RPMI8226 (cell line): ENCODE measurements at regions not wholly inside any gene's neighbourhood (a gene's known extent, or its start where the extent isn't known, plus 50 kb on each side); places are given as distances from the start of the nearest gene placed in this dataset.
"Not testable (repeated sequence)": the region's sequence is repeated elsewhere in the genome, so short reads cannot be mapped to it uniquely, and the experiment has no call there.

Experiments used
- DNase-seq: peaks from one replicate; pipeline ENCODE4 v3.0.0-alpha.2; 2015

- DNase-seq: no peak
Observed at GRCh38 chr21:34272321-34272720, 91.5 kb upstream of the KCNE2 start.

DNA sequence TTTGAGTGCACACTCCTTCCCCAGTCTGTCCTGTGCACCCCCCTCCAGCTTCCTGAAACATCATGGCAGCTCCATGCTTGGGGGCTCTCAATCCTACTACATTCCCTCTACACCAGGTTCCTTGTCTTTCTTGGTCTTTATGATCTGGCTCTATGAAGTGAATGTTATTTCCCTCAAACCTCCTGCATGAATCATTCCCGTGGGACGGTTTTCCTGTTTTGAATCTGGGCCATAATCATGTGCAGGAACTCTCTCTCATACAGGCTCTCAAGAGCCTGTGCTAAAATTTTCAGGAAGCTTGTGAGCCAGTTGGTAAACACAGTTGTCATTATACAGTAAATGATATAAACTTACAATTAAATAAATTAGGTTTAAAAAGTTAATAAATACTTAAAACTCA is 89.8 kb upstream of the KCNE2 start:
- no peak for DNase-seq

DNA sequence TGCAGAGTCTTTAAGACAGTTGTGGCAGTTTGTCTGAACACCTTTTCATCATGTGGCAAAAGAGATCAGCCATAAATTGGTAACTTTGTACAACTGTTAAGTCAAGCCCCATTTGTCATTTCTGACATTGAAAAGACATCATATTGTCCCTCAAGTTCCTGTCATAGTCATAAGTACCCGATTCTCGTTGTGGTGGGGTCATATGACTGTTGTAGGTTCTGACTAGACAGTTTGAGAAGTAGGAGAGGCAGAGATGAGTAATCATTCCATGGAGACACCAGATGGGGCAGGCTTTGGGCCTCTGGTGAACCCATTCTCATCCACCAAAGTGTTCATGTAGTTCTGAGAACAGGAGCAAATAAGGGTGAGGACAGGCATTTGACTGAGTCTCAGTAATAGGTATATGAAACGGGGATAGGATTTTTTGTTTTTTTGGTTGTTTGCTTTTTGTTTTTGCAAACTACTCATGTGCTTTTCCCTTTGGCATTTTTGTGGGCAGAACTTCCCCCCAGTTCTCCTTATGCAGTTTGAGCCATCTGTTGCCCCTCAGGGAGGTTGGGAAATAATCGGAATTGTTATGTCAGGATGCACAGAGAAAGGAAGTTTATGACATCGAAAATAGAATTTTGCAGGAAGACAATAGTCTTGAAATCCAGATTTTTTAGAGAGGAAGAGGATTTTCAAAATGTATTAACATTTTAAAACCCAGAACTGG is 86.9 kb upstream of the KCNE2 start:
- no peak for DNase-seq

GRCh38 chr21:34278451-34278850 is 85.4 kb upstream of the KCNE2 start:
- DNase-seq: no peak

- no peak for DNase-seq
Observed at GRCh38 chr21:34279285-34279684, 84.5 kb upstream of the KCNE2 start.

- no peak for DNase-seq
Observed at GRCh38 chr21:34279883-34280282, 83.9 kb upstream of the KCNE2 start.

GRCh38 chr21:34280389-34280795 is 83.4 kb upstream of the KCNE2 start:
- no peak for DNase-seq

GRCh38 chr21:34280959-34281358 is 82.8 kb upstream of the KCNE2 start:
- no peak for DNase-seq

DNA sequence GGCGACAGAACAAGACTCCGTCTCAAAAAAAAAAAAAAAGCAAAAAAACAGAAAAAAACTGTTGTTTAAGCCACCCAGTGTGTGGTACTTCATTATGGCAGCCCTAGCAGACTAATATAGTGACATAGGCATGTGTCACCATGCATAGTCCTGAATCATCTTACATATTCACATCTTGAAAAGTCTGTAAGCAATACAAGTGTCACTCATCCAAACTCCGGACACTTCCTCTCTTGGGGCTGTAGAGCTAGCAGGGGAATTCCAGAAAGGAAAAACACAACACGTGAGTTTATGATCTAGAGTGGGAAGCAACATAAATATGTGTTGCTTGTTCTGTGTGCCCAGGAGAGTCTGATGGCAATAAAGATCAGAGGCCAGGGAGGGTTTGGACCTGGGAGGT is 81.6 kb upstream of the KCNE2 start:
- no peak for DNase-seq

GRCh38 chr21:34284666-34285065 is 79.1 kb upstream of the KCNE2 start:
- no peak for DNase-seq

GRCh38 chr21:34288042-34288441 is 75.8 kb upstream of the KCNE2 start:
- DNase-seq: not testable (repeated sequence)

GRCh38 chr21:34289856-34290255 is 74.0 kb upstream of the KCNE2 start:
- no peak for DNase-seq

- DNase-seq: no peak
Observed at GRCh38 chr21:34296878-34297277, 66.9 kb upstream of the KCNE2 start.

- DNase-seq: no peak
Observed at GRCh38 chr21:34298534-34299167, 65.2 kb upstream of the KCNE2 start.

GRCh38 chr21:34299168-34299539 is 64.7 kb upstream of the KCNE2 start:
- DNase-seq: no peak

DNA sequence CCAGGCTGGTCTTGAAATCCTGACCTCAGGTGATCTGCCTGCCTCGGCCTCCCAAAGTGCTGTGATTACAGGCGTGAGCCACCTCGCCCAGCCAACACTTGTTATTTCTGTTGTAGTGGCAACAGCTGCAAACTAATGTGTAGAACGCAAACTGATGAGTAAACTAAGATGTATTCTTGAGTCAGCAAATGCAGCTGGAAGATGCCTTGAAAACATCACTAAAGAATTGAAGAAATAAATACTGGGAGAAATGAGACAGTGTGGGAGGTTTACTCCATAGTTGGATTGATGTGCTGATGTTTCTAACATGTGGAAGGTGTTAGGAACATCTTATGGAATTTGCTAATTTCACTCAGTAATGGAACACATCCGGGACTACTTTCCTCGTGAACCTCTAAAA is 61.3 kb upstream of the KCNE2 start:
- no peak for DNase-seq

DNA sequence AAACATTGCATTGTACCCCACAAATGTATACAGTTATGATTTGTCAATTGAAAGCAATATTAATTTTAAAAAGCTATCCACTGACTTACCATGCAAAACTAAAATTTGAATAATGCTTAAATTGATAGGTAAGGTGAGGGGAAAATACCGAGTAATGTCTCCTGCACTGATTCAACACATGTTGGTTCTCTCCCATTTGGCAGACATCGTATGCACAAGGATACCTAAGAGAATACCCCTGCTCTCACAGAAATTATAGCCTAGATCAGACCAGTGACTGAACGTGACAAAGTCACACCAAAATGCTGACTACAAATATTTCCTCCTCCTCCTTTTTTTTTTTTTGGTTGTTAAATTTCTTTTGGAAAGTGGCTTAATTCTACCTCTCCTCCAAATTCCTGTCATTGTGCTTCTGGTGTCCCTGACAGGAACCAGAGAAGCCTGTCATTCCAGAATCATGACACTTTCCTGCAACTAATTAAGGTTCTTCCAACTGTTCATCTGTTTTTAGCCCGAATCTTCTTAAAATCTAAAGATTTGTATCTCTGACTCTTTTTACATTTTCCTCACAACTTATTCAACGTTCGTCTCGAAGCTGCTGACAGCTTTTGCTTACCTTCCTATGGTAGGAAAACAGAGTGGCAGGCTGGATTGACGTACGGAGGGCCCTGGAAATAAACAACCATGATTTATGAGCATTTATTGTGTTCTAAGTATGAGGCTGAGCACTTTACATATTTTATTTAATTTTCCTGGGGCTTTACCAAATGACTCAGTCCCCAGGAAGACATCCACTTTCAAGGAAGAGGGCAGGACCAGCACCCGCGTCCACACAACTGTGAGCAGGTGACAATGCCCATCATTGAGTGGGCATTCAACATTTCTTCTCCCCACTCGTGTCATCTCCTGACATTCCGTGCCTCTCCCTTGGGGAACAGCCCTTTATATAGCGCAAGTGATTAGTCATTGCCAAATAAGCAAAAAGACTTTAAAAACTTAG is 57.9 kb upstream of the KCNE2 start:
- DNase-seq: no peak

DNA sequence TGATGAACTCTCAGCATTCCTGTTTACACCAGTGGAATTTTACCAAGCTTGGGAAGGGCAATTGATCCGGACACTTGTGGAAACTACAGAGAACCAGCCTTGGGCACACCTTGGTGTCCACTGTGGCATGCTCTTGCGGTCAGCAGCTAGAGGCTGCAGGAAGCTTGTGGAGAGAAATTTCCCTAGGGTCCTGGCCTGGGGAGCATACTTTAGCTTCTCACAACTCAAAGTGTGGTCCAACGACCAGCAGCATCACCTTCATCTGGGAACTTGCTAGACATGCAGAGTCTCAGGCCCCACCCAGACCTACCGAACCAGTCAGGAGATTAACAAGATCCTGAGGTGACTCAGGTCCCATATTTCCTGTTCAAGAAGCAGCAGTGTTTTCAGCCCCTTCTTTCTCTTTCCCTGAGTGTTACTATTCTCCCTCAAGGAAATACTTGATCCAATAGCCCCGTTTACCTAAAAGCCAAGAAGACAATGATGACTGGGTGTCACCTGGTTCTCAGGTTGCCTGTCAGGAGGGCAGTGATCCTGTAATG is 55.7 kb upstream of the KCNE2 start:
- DNase-seq: no peak

DNA sequence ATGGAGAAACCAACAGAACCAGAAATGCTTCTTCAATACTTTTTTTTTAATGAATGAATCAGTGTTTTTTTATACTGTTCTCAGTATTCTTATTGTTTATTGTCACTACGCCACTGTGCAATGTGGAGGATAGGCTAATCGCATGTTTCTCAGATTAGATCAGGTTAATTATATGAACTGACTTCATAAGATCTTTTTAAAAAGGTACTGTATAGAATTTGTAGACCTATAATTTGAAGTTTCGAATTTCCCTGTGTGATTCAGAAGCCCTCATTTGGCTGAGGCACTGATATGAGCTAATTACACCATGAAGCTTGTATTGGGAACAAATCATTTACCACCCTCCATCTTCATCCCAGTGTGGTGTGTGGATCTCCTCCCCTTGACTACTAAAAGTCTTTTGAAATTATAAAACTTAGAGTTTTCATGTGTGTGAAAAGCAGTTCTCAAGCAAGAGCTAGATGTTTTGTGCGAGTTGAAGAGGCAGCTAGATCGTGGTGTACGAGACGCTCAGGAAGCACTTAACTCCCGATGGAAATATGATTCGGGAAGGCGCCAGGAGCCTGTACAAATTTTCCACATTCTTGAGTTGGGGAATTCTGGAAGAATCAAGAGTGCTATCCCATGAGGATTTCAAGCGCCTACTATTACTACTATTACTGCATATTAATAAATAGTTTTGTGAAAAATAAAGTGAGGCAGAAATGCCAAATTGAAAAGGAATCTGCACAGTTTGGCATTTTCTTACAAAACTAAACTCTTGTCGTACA is 52.1 kb upstream of the KCNE2 start:
- DNase-seq: no peak

DNA sequence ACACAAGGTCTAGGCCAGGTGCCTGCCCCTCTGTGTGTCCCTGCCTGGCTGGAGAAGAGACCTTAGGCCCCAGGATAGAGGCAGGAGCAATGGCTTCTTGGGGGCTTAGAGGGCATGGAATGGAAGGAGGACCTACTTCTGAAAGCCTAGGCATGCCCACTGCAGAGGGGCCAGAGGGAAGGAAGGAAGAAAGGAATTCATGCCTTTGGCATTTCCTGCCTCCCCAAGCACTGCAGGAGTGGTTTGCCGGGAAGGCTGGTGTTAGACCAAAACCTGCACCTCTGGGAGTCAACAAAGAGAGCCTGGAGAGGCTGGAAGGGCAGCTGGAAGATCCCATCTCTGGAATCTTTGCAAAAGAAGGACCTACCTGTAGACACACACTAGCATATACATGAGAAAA is 50.7 kb upstream of the KCNE2 start:
- no peak for DNase-seq
